Activated T-helper 1 cell treated with anti-CD3 and anti-CD28 coated beads, Interleukin-12 subunit alpha, Interleukin-12 subunit beta, Interleukin-2, Interleukin-4 antibody, amounts not matched to agents 30 ng/mL and 10 ng/mL and 1 ng/mL, durations not matched to agents 14 hours and 24 hours and 36 hours (primary cell): ENCODE measurements at regions not wholly inside any gene's neighbourhood (a gene's known extent, or its start where the extent isn't known, plus 50 kb on each side); places are given as distances from the start of the nearest gene placed in this dataset.
"Not testable (repeated sequence)": the region's sequence is repeated elsewhere in the genome, so short reads cannot be mapped to it uniquely, and the experiment has no call there.

Source experiments
- DNase-seq: peaks from one replicate; pipeline ENCODE4 v3.0.0; 2021; ENCODE audit warnings: low spot score
- H3K27ac Mint-ChIP-seq: one replicate; pipeline ENCODE4 v1.8.0; 2021; ENCODE audit warnings: mild to moderate bottlenecking, mixed read lengths
- H3K27me3 Mint-ChIP-seq: one replicate; pipeline ENCODE4 v1.8.0; 2022; ENCODE audit warnings: mild to moderate bottlenecking, moderate library complexity, mixed read lengths; ENCODE audit not compliant: insufficient read depth
- H3K36me3 Mint-ChIP-seq: one replicate; pipeline ENCODE4 v1.8.0; 2021; ENCODE audit warnings: low read depth, mixed read lengths
- H3K4me1 Mint-ChIP-seq: one replicate; pipeline ENCODE4 v1.8.0; 2021; ENCODE audit warnings: low read depth, mixed read lengths
- H3K4me3 Mint-ChIP-seq: one replicate; pipeline ENCODE4 v1.8.0; 2021; ENCODE audit warnings: mild to moderate bottlenecking, moderate library complexity, mixed read lengths
- H3K9me3 Mint-ChIP-seq: one replicate; pipeline ENCODE4 v1.8.0; 2021; ENCODE audit warnings: mixed read lengths
- intact Hi-C: fragments of 100-400 bp; cut with micrococcal nuclease; formaldehyde crosslinking; loops from one replicate; pipeline ENCODE4 v1.15.1; 2024

DNA sequence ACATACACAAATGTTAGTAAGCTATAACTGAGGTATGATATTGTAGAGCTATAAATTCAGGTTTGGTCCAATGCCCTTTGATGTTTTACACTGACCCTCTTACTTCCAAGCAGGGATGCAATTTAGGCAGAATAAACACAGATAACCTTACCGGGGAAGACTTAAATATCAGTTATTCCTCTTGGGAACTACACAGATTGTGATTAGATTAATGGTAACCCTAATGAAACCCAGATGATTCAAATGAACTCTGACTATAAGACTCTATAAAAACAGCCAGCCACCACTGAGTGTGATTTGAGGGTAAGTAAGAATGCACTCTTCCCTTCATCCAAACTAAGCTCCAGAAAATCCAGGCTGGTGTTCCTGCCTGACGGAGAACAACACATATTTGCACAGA lies 891.1 kb downstream of the NXPH1 start:
- H3K9me3 Mint-ChIP-seq = peaks cover 12% of the 10 kb centered on the region
- intact Hi-C loops = no loop called here
- H3K27me3 Mint-ChIP-seq = no peaks in the 10 kb centered on the region
- no peaks in the 10 kb centered on the region for H3K4me1 Mint-ChIP-seq
- H3K4me3 Mint-ChIP-seq = no peak overlapping the region
- H3K36me3 Mint-ChIP-seq = no peaks in the 10 kb centered on the region
- no peak for DNase-seq
- no peak overlapping the region for H3K27ac Mint-ChIP-seq

DNA sequence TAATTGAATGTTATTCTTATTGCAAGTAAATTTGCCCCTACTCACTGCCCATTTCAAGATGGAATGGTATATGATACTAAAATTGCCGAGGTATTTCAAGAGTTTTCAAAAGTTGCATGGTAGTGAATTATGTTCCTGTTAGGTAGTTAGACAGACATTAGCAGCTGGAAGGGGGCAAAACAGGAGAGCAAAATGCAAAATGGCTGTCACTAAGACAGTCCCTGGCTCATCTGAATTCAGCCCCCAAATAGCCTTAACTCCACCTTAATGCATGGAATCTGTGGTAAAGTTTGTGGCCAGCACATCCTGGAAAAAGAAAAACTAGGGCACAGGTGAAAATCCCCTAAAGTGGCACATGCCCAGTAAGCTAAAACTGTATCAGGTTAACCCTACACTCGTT lies 894.9 kb downstream of the NXPH1 start:
- no peaks in the 10 kb centered on the region for H3K4me1 Mint-ChIP-seq
- H3K4me3 Mint-ChIP-seq = no peak overlapping the region
- H3K9me3 Mint-ChIP-seq = peaks cover 4% of the 10 kb centered on the region
- intact Hi-C loops = no loop called here
- no peak overlapping the region for H3K27ac Mint-ChIP-seq
- no peak for DNase-seq
- no peaks in the 10 kb centered on the region for H3K36me3 Mint-ChIP-seq
- no peaks in the 10 kb centered on the region for H3K27me3 Mint-ChIP-seq

DNA sequence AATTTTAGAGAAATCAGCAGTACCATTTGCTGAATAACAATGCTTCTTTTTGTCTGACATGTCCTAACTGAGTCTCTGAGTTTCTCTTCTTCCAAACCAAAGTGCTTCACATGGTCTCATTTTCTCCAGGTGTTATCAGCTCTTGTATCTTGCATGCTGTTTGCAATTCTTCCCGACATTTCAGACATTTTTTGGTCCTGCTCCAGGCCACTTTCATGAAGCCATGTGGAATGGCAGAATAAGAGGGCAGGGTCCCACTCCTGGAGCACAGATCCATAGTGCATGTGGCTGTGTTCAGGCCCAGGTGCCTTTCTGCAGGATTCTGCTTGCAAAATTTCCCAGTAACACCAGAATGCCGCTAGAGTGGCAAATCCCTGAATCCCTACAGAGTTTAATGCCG lies 916.2 kb downstream of the NXPH1 start:
- Mint-ChIP-seq H3K27me3 (no peaks in the 10 kb centered on the region), H3K4me3 (no peak overlapping the region), H3K36me3 (no peaks in the 10 kb centered on the region), H3K4me1 (no peaks in the 10 kb centered on the region), H3K9me3 (peaks cover 7% of the 10 kb centered on the region), H3K27ac (no peak overlapping the region)
- DNase-seq = no peak
- intact Hi-C loops = no loop called here

DNA sequence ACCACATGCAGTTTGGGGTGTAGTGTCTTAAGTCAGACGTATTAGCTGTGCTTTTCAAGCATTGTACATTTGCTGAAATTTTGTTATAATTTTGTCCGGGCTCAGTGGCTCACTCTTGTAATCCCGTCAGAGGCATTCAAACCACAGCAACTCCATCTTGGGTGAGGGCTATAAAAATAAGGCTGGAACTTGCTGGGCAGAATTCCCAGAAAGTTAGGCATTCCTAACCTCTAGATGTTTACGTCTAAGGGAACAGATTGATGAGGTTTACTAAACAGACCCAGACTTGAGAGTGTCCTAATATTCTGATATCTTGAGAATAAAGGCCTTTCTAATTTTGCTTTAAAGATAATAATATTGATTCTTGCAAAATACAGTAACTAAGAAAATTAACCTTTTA lies 957.8 kb downstream of the NXPH1 start:
- H3K9me3 Mint-ChIP-seq = peaks cover 21% of the 10 kb centered on the region
- H3K27ac Mint-ChIP-seq = no peak overlapping the region
- H3K4me3 Mint-ChIP-seq = no peak overlapping the region
- no peaks in the 10 kb centered on the region for H3K27me3 Mint-ChIP-seq
- intact Hi-C loops = no loop called here
- no peaks in the 10 kb centered on the region for H3K36me3 Mint-ChIP-seq
- no peaks in the 10 kb centered on the region for H3K4me1 Mint-ChIP-seq
- no peak for DNase-seq

DNA sequence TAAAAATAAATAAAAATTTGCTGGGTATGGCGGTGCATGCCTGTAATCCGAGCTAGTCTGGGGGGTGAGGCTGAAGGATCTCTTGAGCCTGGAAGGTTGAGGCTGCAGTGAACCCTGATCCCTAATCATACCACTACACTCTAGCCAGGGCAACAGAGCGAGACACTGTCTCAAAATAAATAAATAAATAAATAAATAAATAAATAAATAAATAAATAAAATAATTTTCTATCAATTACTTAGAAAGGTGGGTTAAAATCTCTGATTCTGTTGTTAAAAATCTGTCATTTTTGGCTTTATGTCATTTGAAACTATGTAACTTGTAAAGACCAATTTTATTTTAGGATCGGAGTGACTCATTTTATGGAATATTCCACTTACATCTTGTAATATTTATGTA lies 958.6 kb downstream of the NXPH1 start:
- H3K4me3 Mint-ChIP-seq = no peak overlapping the region
- H3K36me3 Mint-ChIP-seq = no peaks in the 10 kb centered on the region
- no peak for DNase-seq
- H3K27me3 Mint-ChIP-seq = no peaks in the 10 kb centered on the region
- H3K9me3 Mint-ChIP-seq = peaks cover 15% of the 10 kb centered on the region
- no peaks in the 10 kb centered on the region for H3K4me1 Mint-ChIP-seq
- H3K27ac Mint-ChIP-seq = no peak overlapping the region
- intact Hi-C loops = no loop called here

DNA sequence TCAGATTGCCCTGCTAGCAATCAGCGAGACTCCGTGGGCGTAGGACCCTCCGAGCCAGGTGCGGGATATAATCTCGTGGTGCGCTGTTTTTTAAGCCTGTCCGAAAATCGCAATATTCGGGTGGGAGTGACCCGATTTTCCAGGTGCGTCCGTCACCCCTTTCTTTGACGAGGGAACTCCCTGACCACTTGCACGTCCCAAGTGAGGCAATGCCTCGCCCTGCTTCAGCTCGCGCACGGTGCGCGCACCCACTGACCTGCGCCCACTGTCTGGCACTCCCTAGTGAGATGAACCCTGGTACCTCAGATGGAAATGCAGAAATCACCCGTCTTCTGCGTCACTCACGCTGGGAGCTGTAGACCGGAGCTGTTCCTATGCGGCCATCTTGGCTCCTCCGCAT lies 971.0 kb downstream of the NXPH1 start:
- H3K27me3 Mint-ChIP-seq, H3K4me3 Mint-ChIP-seq, DNase-seq, H3K36me3 Mint-ChIP-seq, H3K4me1 Mint-ChIP-seq, H3K9me3 Mint-ChIP-seq, intact Hi-C loops, H3K27ac Mint-ChIP-seq: not testable (repeated sequence)

DNA sequence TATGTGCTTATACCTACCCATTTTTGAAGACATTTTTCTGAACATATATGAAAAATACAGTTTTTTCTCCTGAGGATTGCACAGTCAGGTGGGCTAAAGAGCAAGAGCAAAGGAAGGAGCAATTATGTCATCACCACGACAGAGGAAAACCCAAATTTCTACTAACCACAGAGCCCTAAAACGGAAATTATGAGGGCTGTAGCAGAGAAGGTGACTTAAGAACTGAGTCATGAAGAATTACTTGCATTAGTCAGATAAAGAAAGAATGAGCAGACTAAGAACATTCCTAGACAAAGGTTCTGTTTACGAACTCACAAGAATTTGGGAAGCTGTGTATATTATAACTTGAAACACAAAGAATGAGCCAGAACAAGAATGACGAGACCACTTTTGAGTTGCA lies 974.4 kb downstream of the NXPH1 start:
- Mint-ChIP-seq H3K9me3 (peaks cover 8% of the 10 kb centered on the region), H3K4me3 (no peak overlapping the region), H3K36me3 (no peaks in the 10 kb centered on the region), H3K4me1 (no peaks in the 10 kb centered on the region), H3K27ac (no peak overlapping the region), H3K27me3 (no peaks in the 10 kb centered on the region)
- no peak for DNase-seq
- intact Hi-C loops = no loop called here

DNA sequence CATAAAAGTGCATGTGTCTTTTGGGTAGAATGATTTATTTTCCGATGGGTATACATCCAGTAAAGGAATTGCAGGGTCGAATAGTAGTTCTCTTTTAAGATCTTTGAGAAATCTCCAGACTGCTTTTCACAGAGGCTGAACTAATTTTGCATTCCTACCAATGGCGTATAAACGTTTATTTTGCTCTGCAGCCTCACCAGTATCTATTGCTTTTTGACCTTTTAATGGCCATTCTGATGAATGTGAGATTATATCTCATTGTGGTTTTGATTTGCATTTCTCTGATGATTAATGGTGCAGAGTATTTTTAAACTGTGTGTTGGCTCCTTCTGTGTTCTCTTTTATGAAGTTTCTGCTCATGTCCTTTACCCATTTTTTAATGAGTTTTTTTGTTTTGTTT lies 1020.1 kb downstream of the NXPH1 start:
- no peaks in the 10 kb centered on the region for H3K27me3 Mint-ChIP-seq

DNA sequence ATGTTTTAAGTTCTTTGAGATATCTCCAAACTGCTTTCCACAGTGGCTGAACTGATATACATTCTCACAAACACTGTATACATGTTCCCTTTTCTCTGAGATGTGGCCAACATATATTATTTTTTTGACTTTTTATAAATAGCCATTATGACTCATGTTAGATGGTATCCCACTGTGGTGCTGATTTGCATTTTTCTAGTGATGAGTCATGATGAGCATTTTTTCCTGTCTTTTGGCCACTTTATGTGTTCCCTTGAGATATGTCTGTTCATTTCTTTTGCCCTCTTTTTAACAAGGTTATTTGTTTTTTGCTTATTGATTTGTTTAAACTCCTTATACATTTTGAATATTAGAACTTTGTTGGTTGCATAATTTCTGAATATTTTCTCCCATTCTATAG lies 1055.1 kb downstream of the NXPH1 start:
- no peaks in the 10 kb centered on the region for H3K27me3 Mint-ChIP-seq
- H3K27ac Mint-ChIP-seq = no peak overlapping the region
- no peak for DNase-seq
- intact Hi-C loops = loop anchor here (5.0 kb wide), 1 partner anchor 211 kb away; no protein-coding TSS in a partner anchor
- H3K9me3 Mint-ChIP-seq = peaks cover 21% of the 10 kb centered on the region
- no peaks in the 10 kb centered on the region for H3K36me3 Mint-ChIP-seq
- H3K4me1 Mint-ChIP-seq = no peaks in the 10 kb centered on the region
- no peak overlapping the region for H3K4me3 Mint-ChIP-seq

More for the DNA sequence above, 1020.1 kb downstream of the NXPH1 start:
- Mint-ChIP-seq H3K36me3 (no peaks in the 10 kb centered on the region), H3K4me1 (no peaks in the 10 kb centered on the region), H3K4me3 (no peak overlapping the region), H3K27ac (no peak overlapping the region), H3K9me3 (peaks cover 19% of the 10 kb centered on the region)
- intact Hi-C loops = no loop called here
- no peak for DNase-seq

DNA sequence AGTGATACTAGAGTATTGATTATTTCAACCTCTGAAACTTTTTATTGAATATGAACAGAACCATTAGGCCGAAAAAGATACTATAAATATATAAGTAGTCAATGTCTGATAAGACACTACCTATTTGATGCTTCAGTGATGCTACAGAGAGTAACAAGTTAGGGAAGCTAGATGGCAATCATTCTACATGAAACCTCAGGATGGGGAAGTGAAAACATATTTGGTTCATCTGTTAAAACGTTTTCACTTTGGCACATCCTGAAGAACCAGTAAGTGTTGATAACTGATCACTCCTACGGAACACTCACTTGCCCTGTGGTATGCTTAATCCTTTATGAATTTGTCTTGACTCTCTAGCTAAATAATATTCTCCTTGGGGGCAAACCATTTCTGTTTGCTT lies 1064.9 kb downstream of the NXPH1 start:
- H3K27me3 Mint-ChIP-seq = no peaks in the 10 kb centered on the region
- no peak overlapping the region for H3K4me3 Mint-ChIP-seq
- H3K36me3 Mint-ChIP-seq = no peaks in the 10 kb centered on the region
- H3K4me1 Mint-ChIP-seq = no peaks in the 10 kb centered on the region
- intact Hi-C loops = no loop called here
- no peaks in the 10 kb centered on the region for H3K9me3 Mint-ChIP-seq
- no peak for DNase-seq
- no peak overlapping the region for H3K27ac Mint-ChIP-seq

DNA sequence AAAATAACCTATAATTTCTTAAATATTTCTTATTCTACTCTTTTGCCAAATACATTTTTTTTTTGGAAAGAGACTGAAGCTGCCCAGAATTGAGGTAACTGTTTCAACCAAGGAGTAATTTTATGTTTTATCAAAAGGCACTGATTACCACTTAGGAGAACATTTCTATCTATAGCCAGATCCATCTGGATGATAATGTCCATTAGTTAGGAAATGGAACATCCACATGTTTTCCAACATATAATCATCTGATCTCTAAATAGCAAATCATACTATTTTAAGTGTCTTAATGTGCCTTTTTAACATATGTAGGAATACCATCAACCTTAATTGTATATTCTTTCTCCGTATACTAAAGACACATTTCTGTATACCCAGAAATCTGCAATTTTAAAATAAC lies 1068.9 kb downstream of the NXPH1 start:
- no peak overlapping the region for H3K27ac Mint-ChIP-seq
- DNase-seq = no peak
- intact Hi-C loops = no loop called here
- no peaks in the 10 kb centered on the region for H3K9me3 Mint-ChIP-seq
- H3K4me1 Mint-ChIP-seq = no peaks in the 10 kb centered on the region
- H3K4me3 Mint-ChIP-seq = no peak overlapping the region
- H3K27me3 Mint-ChIP-seq = no peaks in the 10 kb centered on the region
- no peaks in the 10 kb centered on the region for H3K36me3 Mint-ChIP-seq

DNA sequence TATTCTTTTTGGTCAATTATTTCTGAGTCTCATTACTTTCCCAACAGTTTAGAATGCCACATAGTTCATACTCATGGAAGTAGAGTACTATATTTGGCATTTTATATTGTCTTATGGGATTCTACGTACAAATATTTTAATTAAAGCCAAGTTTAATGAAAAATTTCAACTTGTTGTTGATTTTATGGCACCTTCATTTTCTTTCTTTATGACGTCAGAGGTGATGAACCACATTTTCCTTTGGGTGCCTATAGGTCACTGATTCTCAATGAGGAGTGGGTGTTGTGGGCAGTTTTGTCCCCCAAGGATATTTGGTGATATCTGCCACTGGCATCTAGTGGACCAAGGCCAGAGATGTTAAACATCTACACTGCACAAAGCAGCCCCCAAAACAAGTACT lies 1071.3 kb downstream of the NXPH1 start:
- intact Hi-C loops = no loop called here
- Mint-ChIP-seq H3K4me3 (no peak overlapping the region), H3K27me3 (no peaks in the 10 kb centered on the region), H3K9me3 (no peaks in the 10 kb centered on the region), H3K36me3 (no peaks in the 10 kb centered on the region), H3K27ac (no peak overlapping the region), H3K4me1 (no peaks in the 10 kb centered on the region)
- no peak for DNase-seq

DNA sequence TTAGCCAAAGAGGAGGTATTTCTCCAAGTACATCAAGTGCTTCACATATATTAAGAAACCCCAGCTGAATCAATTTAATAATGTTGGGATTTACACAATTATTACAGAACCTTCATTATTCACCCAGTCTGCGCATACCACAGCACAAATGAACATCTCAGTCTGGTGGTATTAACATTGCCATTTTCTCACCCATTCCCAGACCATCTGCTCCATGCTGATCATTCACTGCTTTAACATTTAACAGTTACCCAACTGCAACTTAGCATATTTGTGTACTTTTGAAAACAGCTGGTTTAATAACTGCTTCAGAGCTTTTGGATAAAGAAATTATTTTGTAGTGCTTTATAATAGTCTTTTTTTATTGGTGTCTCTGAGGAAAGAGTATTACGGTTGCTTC lies 1072.1 kb downstream of the NXPH1 start:
- H3K4me1 Mint-ChIP-seq = no peaks in the 10 kb centered on the region
- H3K9me3 Mint-ChIP-seq = no peaks in the 10 kb centered on the region
- no peaks in the 10 kb centered on the region for H3K27me3 Mint-ChIP-seq
- no peak for DNase-seq
- intact Hi-C loops = no loop called here
- H3K36me3 Mint-ChIP-seq = no peaks in the 10 kb centered on the region
- no peak overlapping the region for H3K27ac Mint-ChIP-seq
- H3K4me3 Mint-ChIP-seq = no peak overlapping the region

DNA sequence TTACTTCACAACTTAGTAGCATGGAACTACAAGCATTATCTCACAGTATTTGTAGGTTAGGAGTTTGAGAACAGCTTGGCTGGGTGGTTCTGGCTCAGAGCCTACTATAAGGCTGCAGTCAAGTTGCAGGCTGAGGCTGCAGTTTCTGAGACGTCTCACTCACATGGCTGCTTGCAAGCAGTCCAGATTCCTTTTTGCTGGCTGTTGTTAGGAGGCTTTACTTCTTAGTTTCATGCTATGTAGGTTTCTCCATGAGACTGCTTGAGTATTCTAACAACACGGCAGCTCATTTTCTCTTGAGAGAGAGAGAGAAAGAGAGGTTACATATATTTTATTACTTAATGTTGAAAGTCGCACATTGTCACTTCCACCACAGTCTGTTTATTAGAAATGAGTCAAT lies 1073.9 kb downstream of the NXPH1 start:
- H3K27me3 Mint-ChIP-seq = no peaks in the 10 kb centered on the region
- H3K4me1 Mint-ChIP-seq = no peaks in the 10 kb centered on the region
- no peak overlapping the region for H3K4me3 Mint-ChIP-seq
- no peak for DNase-seq
- intact Hi-C loops = no loop called here
- no peak overlapping the region for H3K27ac Mint-ChIP-seq
- H3K9me3 Mint-ChIP-seq = no peaks in the 10 kb centered on the region
- no peaks in the 10 kb centered on the region for H3K36me3 Mint-ChIP-seq
